ENCODE measurements at regions not wholly inside any gene's neighbourhood (a gene's known extent, or its start where the extent isn't known, plus 50 kb on each side); places are given as distances from the start of the nearest gene placed in this dataset.

DNA sequence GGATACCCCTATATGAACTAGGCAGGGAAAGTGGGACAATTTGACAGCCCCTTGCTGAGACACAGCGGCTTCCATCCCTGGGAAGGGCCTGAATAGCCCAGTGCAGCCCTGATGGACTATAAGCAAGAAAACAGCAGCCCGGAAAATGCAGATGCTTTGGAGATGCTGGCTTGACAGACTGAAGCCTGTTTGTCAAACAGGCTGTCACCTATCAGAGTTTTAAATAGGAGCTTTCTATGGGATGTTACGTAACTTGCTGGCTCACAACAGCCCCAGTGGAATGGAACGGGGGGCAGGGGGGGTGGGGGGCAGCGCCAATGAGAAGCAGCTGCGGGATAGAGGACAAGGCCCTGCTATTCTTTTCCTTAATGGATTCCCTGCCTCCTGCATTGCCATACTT lies 91.9 kb upstream of the NTM start:
- TF ChIP-seq, protein P1, sequence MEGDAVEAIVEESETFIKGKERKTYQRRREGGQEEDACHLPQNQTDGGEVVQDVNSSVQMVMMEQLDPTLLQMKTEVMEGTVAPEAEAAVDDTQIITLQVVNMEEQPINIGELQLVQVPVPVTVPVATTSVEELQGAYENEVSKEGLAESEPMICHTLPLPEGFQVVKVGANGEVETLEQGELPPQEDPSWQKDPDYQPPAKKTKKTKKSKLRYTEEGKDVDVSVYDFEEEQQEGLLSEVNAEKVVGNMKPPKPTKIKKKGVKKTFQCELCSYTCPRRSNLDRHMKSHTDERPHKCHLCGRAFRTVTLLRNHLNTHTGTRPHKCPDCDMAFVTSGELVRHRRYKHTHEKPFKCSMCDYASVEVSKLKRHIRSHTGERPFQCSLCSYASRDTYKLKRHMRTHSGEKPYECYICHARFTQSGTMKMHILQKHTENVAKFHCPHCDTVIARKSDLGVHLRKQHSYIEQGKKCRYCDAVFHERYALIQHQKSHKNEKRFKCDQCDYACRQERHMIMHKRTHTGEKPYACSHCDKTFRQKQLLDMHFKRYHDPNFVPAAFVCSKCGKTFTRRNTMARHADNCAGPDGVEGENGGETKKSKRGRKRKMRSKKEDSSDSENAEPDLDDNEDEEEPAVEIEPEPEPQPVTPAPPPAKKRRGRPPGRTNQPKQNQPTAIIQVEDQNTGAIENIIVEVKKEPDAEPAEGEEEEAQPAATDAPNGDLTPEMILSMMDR (IDR thresholded peaks at IDR 0.05): no peak
- no peak for TF ChIP-seq POLR2A (IDR thresholded peaks at IDR 0.05)
